Type B pancreatic cell (in vitro differentiated cells): ENCODE measurements at regions not wholly inside any gene's neighbourhood (a gene's known extent, or its start where the extent isn't known, plus 50 kb on each side); places are given as distances from the start of the nearest gene placed in this dataset.

Experiments
- DNase-seq: peaks from one replicate; pipeline ENCODE4 v3.0.0; 2021; ENCODE audit warnings: mixed read lengths; ENCODE audit not compliant: unreplicated experiment; ENCODE audit errors: extremely low spot score
- H3K27ac Mint-ChIP-seq: 2 replicates; pipeline ENCODE4 v1.8.0; 2021; ENCODE audit warnings: mild to moderate bottlenecking, mixed read lengths
- H3K27me3 Mint-ChIP-seq: 2 replicates; pipeline ENCODE4 v1.8.0; 2021; ENCODE audit warnings: mixed read lengths
- H3K36me3 Mint-ChIP-seq: 2 replicates; pipeline ENCODE4 v1.8.0; 2021; ENCODE audit warnings: mixed read lengths
- H3K4me1 Mint-ChIP-seq: one replicate; pipeline ENCODE4 v1.8.0; 2021; ENCODE audit warnings: mixed read lengths; ENCODE audit not compliant: unreplicated experiment
- H3K4me3 Mint-ChIP-seq: 2 replicates; pipeline ENCODE4 v1.8.0; 2021; ENCODE audit warnings: mild to moderate bottlenecking, mixed read lengths
- H3K9me3 Mint-ChIP-seq: 2 replicates; pipeline ENCODE4 v1.8.0; 2021; ENCODE audit warnings: mixed read lengths
- CTCF ChIP-seq: fragments of 200-600 bp; sonication (generic); conservative IDR thresholded peaks from 2 replicates; pipeline ENCODE4 v1.5.0; 2021; ENCODE audit warnings: antibody characterized with exemption, mild to moderate bottlenecking

- Mint-ChIP-seq H3K27ac (peak overlapping the region; percentile 35), H3K4me3 (peak overlapping the region; percentile 46), H3K27me3 (no peaks in the 10 kb centered on the region), H3K36me3 (no peaks in the 10 kb centered on the region), H3K4me1 (peaks cover 72% of the 10 kb centered on the region), H3K9me3 (no peaks in the 10 kb centered on the region)
- TF ChIP-seq CTCF = no peak
- no peak for DNase-seq
These were observed 261.4 kb downstream of the MEIS1 start for GRCh38 chr2:66696374-66696773.

GRCh38 chr2:66696886-66697285 is 262.0 kb downstream of the MEIS1 start:
- TF ChIP-seq CTCF = no peak
- Mint-ChIP-seq H3K36me3 (no peaks in the 10 kb centered on the region), H3K9me3 (no peaks in the 10 kb centered on the region), H3K27ac (peak overlapping the region; percentile 35), H3K4me3 (no peak overlapping the region), H3K27me3 (no peaks in the 10 kb centered on the region), H3K4me1 (peaks cover 72% of the 10 kb centered on the region)
- DNase-seq = no peak

- H3K4me3 Mint-ChIP-seq = peak overlapping the region; percentile 8
- DNase-seq = no peak
- no peaks in the 10 kb centered on the region for H3K36me3 Mint-ChIP-seq
- no peak overlapping the region for H3K27ac Mint-ChIP-seq
- H3K27me3 Mint-ChIP-seq = no peaks in the 10 kb centered on the region
- peaks cover 76% of the 10 kb centered on the region for H3K4me1 Mint-ChIP-seq
- no peaks in the 10 kb centered on the region for H3K9me3 Mint-ChIP-seq
- no peak for TF ChIP-seq CTCF
These were observed 262.4 kb downstream of the MEIS1 start for GRCh38 chr2:66697366-66697765.

GRCh38 chr2:66698091-66698490 is 263.2 kb downstream of the MEIS1 start:
- no peaks in the 10 kb centered on the region for H3K36me3 Mint-ChIP-seq
- H3K4me1 Mint-ChIP-seq = peaks cover 80% of the 10 kb centered on the region
- peak overlapping the region; percentile 62 for H3K27ac Mint-ChIP-seq
- H3K9me3 Mint-ChIP-seq = no peaks in the 10 kb centered on the region
- H3K27me3 Mint-ChIP-seq = no peaks in the 10 kb centered on the region
- DNase-seq = no peak
- peak overlapping the region; percentile 48 for H3K4me3 Mint-ChIP-seq
- no peak for TF ChIP-seq CTCF

- Mint-ChIP-seq H3K4me3 (peak overlapping the region; percentile 48), H3K36me3 (no peaks in the 10 kb centered on the region), H3K9me3 (no peaks in the 10 kb centered on the region), H3K27me3 (no peaks in the 10 kb centered on the region), H3K27ac (peak overlapping the region; percentile 62), H3K4me1 (peaks cover 76% of the 10 kb centered on the region)
- no peak for DNase-seq
- TF ChIP-seq CTCF = no peak
These were observed 263.8 kb downstream of the MEIS1 start for GRCh38 chr2:66698576-66699239.
